GM12873 (cell line): ENCODE measurements at regions not wholly inside any gene's neighbourhood (a gene's known extent, or its start where the extent isn't known, plus 50 kb on each side); places are given as distances from the start of the nearest gene placed in this dataset.

Experiments used
- CTCF ChIP-seq: IDR thresholded peaks from 2 replicates; pipeline ENCODE4 v1.5.1; 2012; ENCODE audit warnings: low read depth, mild to moderate bottlenecking, moderate library complexity, low read length, control low read depth; ENCODE audit not compliant: insufficient read depth; ENCODE audit errors: missing control alignments

DNA sequence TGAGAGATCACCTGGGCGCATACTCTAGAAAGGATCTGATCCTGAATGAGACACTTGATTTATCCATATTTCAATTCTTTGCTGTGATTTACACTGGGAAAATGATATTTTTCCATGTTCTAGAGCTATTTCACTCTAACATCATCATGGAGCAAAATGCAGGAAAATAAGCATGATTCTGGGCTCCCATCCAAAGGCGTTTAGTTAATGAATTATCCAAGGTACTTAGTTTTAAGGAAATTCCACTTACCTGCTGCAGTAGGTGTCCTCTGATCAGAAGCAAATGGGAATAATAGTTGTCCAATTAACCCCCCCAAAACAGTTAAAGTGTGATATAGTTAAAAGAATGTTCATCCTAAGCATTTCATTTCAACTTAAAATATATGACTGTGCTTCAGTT lies 204.5 kb upstream of the PRKD1 start:
- no peak for TF ChIP-seq CTCF

GRCh38 chr14:30134936-30135335 lies 207.3 kb upstream of the PRKD1 start:
- no peak for TF ChIP-seq CTCF

DNA sequence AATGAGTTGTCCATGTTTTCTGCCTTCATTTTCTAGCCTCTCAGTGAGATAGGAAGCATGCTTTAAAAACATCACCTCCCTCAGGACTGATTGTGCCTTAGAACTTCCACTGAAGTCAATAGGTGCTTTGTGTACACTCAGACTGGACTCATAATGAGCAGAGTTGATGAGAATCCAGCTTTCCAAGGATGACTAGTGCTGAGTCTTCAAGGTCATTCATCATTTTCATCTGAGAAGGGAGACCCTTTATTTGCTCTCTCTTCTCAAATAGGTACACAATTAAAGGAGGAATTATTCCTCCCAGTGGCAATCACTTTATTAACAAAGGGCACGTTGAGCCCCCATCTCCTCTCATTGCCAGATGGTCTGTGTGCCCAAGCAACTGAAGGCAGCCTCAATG lies 210.9 kb upstream of the PRKD1 start:
- TF ChIP-seq CTCF, result no peak

DNA sequence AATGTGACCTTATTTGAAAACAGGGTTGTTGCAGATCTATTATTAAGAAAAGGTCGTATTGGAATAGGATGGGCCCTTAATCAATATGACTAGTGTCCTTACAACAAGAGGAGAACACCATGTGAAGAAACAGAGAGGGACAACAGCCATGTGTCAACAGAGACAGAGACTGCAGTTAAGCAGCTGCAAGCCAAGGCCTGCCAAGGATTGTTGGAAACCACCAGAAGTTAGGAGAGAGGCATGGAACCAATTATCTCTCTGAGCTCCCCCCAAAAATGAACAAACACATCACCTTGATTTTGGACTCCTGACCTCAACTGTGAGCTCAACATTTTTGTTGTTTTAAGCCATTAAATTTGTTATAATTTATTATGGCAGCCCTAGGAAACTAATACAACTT lies 214.6 kb upstream of the PRKD1 start:
- TF ChIP-seq CTCF, result no peak

DNA sequence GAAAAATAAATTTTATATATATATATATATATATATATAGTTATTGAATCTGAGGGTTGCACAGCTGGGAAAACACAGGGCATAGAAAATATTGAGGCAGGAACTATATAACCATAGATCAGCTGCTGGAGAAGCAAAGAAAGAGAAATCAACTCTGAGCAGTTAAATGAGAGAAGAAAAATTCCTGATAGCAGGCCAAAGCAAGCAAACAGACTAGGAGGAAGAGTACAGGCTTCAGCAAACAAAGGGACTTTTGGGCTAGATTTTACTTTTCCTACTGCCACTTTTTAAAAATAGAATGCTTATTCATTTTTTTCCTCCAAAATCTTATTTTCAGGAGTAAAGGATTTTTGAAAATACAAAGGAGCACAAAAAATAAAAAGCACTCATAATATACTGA lies 216.0 kb upstream of the PRKD1 start:
- no peak for TF ChIP-seq CTCF

GRCh38 chr14:30153717-30154116 lies 226.1 kb upstream of the PRKD1 start:
- TF ChIP-seq CTCF, result no peak

DNA sequence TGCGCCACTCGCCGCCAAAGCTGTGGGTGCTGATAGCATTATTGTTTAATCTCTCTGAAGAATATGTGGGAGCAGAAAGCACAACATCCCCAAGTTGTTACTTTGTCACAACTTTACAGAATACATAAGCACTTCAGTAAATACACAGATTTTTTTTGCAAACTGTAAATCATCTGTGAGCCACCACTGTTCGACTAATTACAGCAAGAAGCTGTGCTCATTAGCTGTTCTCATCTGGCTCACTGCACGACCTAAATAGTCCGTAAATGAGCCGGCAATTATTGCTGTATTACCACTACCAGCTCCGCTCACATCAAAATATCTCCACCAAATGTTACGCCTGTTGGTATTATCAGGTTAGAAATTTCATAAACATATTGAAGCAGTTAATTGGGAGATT lies 228.9 kb upstream of the PRKD1 start:
- no peak for TF ChIP-seq CTCF

DNA sequence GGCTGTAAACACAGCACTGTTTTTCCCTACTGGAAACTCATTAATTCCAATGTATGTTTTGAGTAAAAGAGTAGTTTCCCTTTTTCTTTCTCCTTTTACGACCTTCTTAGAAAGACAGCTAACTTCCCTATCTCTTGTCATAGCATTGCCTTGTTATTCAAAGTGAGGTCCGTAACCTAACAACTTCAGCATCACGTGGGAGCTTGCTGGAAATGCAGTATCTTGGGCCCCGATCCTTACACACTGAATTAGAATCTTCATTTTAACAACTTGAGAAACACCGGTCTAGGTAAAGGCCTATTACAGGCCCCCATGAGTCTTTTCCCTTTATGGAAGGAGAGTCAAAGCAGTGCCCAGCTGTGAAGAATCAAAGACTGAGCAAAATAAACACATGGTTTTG lies 230.7 kb upstream of the PRKD1 start:
- TF ChIP-seq CTCF, result no peak
